ENCODE measurements at regions not wholly inside any gene's neighbourhood (a gene's known extent, or its start where the extent isn't known, plus 50 kb on each side); places are given as distances from the start of the nearest gene placed in this dataset.
"Not testable (repeated sequence)": the region's sequence is repeated elsewhere in the genome, so short reads cannot be mapped to it uniquely, and the experiment has no call there.

GRCh38 chr12:96085475-96085874 is 50.1 kb upstream of the LTA4H start:
- no peak for DNase-seq

- not testable (repeated sequence) for DNase-seq
Measured at GRCh38 chr12:96086190-96086589, 50.8 kb upstream of the LTA4H start.

GRCh38 chr12:96091833-96092232 is 56.4 kb upstream of the LTA4H start:
- DNase-seq: no peak

GRCh38 chr12:96093543-96094196 is 58.3 kb upstream of the LTA4H start:
- DNase-seq: no peak

GRCh38 chr12:96094201-96094600 is 58.8 kb upstream of the LTA4H start:
- DNase-seq: no peak

GRCh38 chr12:96098631-96099030 is 63.2 kb upstream of the LTA4H start:
- no peak for DNase-seq

- no peak for DNase-seq
Measured at GRCh38 chr12:96099421-96099820, 64.0 kb upstream of the LTA4H start.

- no peak for DNase-seq
Measured at GRCh38 chr12:96099986-96100385, 64.6 kb upstream of the LTA4H start.

- DNase-seq: no peak
Measured at GRCh38 chr12:96101806-96102205, 66.4 kb upstream of the LTA4H start.

GRCh38 chr12:96103067-96103644 is 67.8 kb upstream of the LTA4H start:
- no peak for DNase-seq

GRCh38 chr12:96104566-96104965 is 69.2 kb upstream of the LTA4H start:
- DNase-seq: no peak

GRCh38 chr12:96106137-96106536 is 70.8 kb upstream of the LTA4H start:
- DNase-seq: no peak

GRCh38 chr12:96107236-96107635 is 71.8 kb upstream of the LTA4H start:
- DNase-seq: no peak

- peak; percentile 66 for DNase-seq
Measured at GRCh38 chr12:96108321-96108720, 72.9 kb upstream of the LTA4H start.

GRCh38 chr12:96108941-96109340 is 73.6 kb upstream of the LTA4H start:
- not testable (repeated sequence) for DNase-seq

GRCh38 chr12:96112733-96113132 is 77.3 kb upstream of the LTA4H start:
- no peak for DNase-seq

GRCh38 chr12:96117460-96117859 is 76.7 kb upstream of the ELK3 start:
- DNase-seq: no peak

GRCh38 chr12:96120359-96121100 is 73.6 kb upstream of the ELK3 start:
- no peak for DNase-seq

GRCh38 chr12:96121271-96121711 is 72.9 kb upstream of the ELK3 start:
- no peak for DNase-seq

- not testable (repeated sequence) for DNase-seq
Measured at GRCh38 chr12:96128292-96128691, 65.9 kb upstream of the ELK3 start.

- no peak for DNase-seq
Measured at GRCh38 chr12:96130396-96131059, 63.6 kb upstream of the ELK3 start.

GRCh38 chr12:96131230-96131788 is 62.9 kb upstream of the ELK3 start:
- no peak for DNase-seq

GRCh38 chr12:96132819-96133218 is 61.4 kb upstream of the ELK3 start:
- no peak for DNase-seq

All from activated CD8-positive, alpha-beta memory T cell treated with anti-CD3 and anti-CD28 coated beads for 24 hours (primary cell).